ENCODE measurements at regions not wholly inside any gene's neighbourhood (a gene's known extent, or its start where the extent isn't known, plus 50 kb on each side); places are given as distances from the start of the nearest gene placed in this dataset.

DNA sequence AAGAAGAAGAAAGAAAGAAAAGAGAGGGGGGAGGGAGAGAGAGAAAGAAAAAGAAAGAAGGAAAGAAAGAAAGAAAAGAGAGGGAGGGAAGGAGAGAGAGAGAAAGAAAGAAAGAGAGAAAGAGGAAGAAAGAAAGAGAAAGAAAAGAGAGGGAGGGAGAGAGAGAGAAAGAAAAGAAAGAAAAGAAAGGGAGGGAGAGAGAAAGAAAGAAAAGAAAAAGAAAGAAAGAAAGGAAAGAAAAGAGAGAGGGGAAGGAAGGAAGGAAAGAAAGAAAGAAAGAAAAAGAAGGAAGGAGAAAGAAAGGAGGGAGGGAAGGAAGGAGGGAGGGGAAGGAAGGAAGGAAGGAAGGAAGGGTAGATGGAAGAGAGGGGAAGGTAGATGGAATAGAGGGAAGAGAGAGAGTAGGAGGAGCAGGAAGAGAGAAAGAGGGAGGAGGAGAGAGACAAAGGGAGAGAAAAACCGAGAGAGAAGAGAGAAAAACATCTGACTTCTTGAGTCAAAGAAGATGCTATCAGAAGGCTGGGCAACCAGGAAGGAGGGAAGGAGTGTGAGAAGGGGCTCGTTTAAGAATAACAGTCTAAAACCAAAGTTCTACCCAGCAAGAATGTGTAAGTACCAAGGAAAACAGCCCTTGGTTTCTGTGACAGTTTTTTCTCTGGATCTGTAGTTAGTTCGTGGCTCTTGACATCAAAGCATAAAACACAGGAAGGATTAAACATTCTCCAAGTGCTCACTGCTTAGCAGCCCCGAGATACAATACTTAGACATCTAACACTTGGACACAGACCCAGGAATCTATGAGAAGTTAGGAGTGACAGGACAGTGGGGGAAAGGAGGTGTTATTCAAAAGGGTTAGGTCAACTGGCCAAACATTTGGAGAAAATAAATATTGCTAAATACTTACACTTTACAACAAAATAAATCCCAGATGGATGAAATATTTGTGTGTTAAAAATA, 131.9 kb upstream of the STMND1 start:
- no peaks in the 10 kb centered on the region for H3K9me3 ChIP-seq
- no peaks in the 10 kb centered on the region for H3K27me3 ChIP-seq
- no peak overlapping the region for H3K27ac ChIP-seq
- no peaks in the 10 kb centered on the region for H3K36me3 ChIP-seq
- intact Hi-C loops (cut with DNase I), result no loop called here
- ATAC-seq (peak; percentile 31), DNase-seq (no peak)
- peaks cover 7% of the 10 kb centered on the region for H3K4me1 ChIP-seq
- no peak overlapping the region for H3K4me3 ChIP-seq
- TF ChIP-seq, protein P1, sequence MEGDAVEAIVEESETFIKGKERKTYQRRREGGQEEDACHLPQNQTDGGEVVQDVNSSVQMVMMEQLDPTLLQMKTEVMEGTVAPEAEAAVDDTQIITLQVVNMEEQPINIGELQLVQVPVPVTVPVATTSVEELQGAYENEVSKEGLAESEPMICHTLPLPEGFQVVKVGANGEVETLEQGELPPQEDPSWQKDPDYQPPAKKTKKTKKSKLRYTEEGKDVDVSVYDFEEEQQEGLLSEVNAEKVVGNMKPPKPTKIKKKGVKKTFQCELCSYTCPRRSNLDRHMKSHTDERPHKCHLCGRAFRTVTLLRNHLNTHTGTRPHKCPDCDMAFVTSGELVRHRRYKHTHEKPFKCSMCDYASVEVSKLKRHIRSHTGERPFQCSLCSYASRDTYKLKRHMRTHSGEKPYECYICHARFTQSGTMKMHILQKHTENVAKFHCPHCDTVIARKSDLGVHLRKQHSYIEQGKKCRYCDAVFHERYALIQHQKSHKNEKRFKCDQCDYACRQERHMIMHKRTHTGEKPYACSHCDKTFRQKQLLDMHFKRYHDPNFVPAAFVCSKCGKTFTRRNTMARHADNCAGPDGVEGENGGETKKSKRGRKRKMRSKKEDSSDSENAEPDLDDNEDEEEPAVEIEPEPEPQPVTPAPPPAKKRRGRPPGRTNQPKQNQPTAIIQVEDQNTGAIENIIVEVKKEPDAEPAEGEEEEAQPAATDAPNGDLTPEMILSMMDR (IDR thresholded peaks at IDR 0.05), result no peak

DNA sequence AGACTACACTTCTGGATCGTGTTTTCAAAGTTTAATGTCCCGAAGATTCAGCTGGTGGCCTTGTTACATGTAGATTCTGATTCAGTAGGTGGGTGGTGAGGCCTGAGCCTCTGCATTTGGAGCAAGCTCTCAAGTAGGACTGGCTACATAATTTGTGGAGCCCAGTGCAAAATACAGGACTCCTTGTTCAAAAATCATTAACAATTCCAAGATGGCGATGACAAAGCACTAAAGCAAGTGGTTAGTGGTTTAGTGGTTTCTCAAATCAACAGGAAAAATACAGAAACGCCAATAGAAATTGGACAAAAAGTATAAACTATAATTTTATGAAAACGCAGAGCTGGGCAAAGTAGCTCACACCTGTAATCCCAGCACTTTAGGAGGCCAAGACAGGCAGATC, 133.7 kb upstream of the STMND1 start:
- DNase-seq, result no peak
- Histone ChIP-seq H3K4me3 (no peak overlapping the region), H3K4me1 (peaks cover 10% of the 10 kb centered on the region), H3K9me3 (no peaks in the 10 kb centered on the region), H3K36me3 (no peaks in the 10 kb centered on the region), H3K27ac (no peak overlapping the region), H3K27me3 (no peaks in the 10 kb centered on the region)
- TF ChIP-seq, protein P1 (IDR thresholded peaks at IDR 0.05), result no peak
- no peak for ATAC-seq
- intact Hi-C loops (cut with DNase I), result no loop called here

DNA sequence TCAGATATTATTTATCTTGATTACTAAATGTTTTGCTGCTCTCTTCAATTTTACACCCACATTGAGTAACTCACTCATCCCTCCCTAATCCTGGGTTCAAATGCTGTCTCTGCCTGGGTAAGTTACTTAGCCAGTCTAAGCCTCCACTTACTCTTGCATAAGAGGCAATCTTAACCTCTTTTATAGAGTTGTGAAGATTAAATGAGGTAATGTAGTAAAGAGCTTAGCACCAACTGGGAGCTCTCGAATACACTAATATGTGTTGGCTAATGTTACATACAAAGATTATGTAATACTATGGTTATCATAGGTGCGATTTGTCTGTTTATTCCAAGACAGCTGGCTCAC, 134.4 kb upstream of the STMND1 start:
- TF ChIP-seq, protein P1 (IDR thresholded peaks at IDR 0.05), result no peak
- no peak overlapping the region for H3K27ac ChIP-seq
- H3K9me3 ChIP-seq, result no peaks in the 10 kb centered on the region
- no peak overlapping the region for H3K4me3 ChIP-seq
- no peaks in the 10 kb centered on the region for H3K36me3 ChIP-seq
- no peak for DNase-seq
- intact Hi-C loops (cut with DNase I), result no loop called here
- peaks cover 10% of the 10 kb centered on the region for H3K4me1 ChIP-seq
- no peaks in the 10 kb centered on the region for H3K27me3 ChIP-seq
- ATAC-seq, result no peak

DNA sequence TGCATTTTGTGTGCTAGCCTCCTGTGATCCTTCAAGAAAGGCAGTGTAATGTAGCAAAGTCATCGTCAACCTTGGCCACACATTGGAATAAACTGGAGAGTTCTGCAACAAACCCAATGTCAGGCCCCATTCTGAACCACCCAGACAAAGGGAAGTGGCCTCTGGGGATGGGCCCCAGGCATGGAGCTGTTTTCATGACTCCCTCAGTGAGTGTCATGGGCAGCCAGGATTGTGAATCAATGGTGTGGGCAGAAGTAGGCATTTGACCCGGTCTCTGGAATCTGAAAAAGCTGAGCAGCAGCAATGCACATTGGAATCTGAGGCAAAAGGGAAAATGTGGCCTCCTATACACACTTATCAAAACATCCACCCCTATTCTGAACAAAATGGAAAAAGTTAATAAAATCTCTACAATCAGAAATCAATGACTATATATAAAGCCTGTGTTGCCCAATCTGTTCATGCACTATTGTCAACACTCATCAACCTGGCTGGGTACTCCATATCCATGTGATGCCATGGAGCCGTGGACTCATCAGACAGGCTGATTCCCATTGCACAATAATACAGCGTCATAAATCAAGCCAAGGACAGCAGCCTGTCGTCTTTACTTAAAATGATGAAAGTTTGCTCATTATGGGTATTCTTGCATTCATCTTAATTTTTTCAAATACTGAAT, 134.9 kb upstream of the STMND1 start:
- no peak for DNase-seq
- TF ChIP-seq, protein P1 (IDR thresholded peaks at IDR 0.05), result no peak
- H3K9me3 ChIP-seq, result no peaks in the 10 kb centered on the region

DNA sequence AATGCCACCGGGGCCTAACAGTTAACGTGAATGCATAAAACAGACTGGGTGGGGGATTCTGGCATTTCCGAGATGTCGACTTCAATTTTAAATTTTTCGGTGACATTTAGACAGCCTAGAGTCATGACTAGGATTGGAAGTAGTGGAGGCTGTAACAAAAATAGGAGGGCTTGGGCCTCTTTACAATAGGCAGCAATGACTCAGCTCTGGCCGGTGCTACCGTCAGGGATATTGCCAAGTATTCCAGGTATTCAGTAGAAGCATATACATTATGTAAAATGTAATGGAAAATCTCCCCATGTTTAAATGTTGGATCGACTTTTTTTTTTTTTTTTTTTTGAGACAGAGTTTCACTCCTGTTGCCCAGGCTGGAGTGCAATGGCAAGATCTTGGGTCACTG, 136.2 kb upstream of the STMND1 start:
- TF ChIP-seq, protein P1 (IDR thresholded peaks at IDR 0.05), result no peak
- Histone ChIP-seq H3K4me1 (peaks cover 8% of the 10 kb centered on the region), H3K9me3 (no peaks in the 10 kb centered on the region), H3K27ac (no peak overlapping the region), H3K27me3 (no peaks in the 10 kb centered on the region), H3K4me3 (no peak overlapping the region), H3K36me3 (no peaks in the 10 kb centered on the region)
- ATAC-seq, result no peak
- intact Hi-C loops (cut with DNase I), result no loop called here
- DNase-seq, result no peak

More for the DNA sequence above, 134.9 kb upstream of the STMND1 start:
- intact Hi-C loops (cut with DNase I), result no loop called here
- ATAC-seq, result no peak
- Histone ChIP-seq H3K27ac (no peak overlapping the region), H3K4me3 (no peak overlapping the region), H3K36me3 (no peaks in the 10 kb centered on the region), H3K27me3 (no peaks in the 10 kb centered on the region), H3K4me1 (peaks cover 10% of the 10 kb centered on the region)
